Lower leg skin (tissue), 3 donors: ENCODE measurements at regions not wholly inside any gene's neighbourhood (a gene's known extent, or its start where the extent isn't known, plus 50 kb on each side); places are given as distances from the start of the nearest gene placed in this dataset.

Experiments used
- POLR2A ChIP-seq, 2 donors: fragments of 450-650 bp; IDR thresholded peaks; one replicate each; pipeline ENCODE4 v1.6.1; 2016 to 2017; ENCODE audit warnings: antibody characterized with exemption in 2 of 2, mild to moderate bottlenecking in 1 of 2, moderate library complexity in 1 of 2
- TF ChIP-seq, protein P1 (sequence below), 3 donors: fragments of 450-650 bp; IDR thresholded peaks; one replicate each; pipeline ENCODE4 v1.5.1; 2016; ENCODE audit warnings: antibody characterized with exemption in 3 of 3, mild to moderate bottlenecking in 3 of 3, moderate library complexity in 2 of 3

GRCh38 chr14:105879867-105880561 lies 353.6 kb downstream of the TMEM121 start:
- TF ChIP-seq POLR2A (IDR thresholded peaks at IDR 0.05) = no peak
- TF ChIP-seq, protein P1, sequence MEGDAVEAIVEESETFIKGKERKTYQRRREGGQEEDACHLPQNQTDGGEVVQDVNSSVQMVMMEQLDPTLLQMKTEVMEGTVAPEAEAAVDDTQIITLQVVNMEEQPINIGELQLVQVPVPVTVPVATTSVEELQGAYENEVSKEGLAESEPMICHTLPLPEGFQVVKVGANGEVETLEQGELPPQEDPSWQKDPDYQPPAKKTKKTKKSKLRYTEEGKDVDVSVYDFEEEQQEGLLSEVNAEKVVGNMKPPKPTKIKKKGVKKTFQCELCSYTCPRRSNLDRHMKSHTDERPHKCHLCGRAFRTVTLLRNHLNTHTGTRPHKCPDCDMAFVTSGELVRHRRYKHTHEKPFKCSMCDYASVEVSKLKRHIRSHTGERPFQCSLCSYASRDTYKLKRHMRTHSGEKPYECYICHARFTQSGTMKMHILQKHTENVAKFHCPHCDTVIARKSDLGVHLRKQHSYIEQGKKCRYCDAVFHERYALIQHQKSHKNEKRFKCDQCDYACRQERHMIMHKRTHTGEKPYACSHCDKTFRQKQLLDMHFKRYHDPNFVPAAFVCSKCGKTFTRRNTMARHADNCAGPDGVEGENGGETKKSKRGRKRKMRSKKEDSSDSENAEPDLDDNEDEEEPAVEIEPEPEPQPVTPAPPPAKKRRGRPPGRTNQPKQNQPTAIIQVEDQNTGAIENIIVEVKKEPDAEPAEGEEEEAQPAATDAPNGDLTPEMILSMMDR (IDR thresholded peaks at IDR 0.05) = no peak
